PFSK-1 (cell line): ENCODE measurements at regions not wholly inside any gene's neighbourhood (a gene's known extent, or its start where the extent isn't known, plus 50 kb on each side); places are given as distances from the start of the nearest gene placed in this dataset.
A peak's percentile ranks its signal among the peaks of the same experiment; 100 is the strongest.

Source experiments
- FOXP2 ChIP-seq: optimal IDR thresholded peaks from 2 replicates; pipeline ENCODE3; 2011; ENCODE audit warnings: borderline replicate concordance, control low read depth, inconsistent platforms; ENCODE audit not compliant: insufficient read depth; ENCODE audit errors: extremely low read length, extremely low read depth
- POLR2AphosphoS5 ChIP-seq: IDR thresholded peaks from 2 replicates; pipeline ENCODE4 v1.6.1; 2012; ENCODE audit warnings: low read depth, mild to moderate bottlenecking, control low read depth, low read length, moderate library complexity
- REST ChIP-seq, 2 experiments: IDR thresholded peaks; 2 replicates each; pipeline versions ENCODE4 v1.6.1 to v1.8.0; 2011 to 2012; ENCODE audit warnings: low read depth in 2 of 2, low read length in 2 of 2, control low read depth in 1 of 2, inconsistent platforms in 1 of 2, mild to moderate bottlenecking in 1 of 2, moderate library complexity in 1 of 2; ENCODE audit not compliant: insufficient read depth in 1 of 2
- SIN3A ChIP-seq: IDR thresholded peaks from 2 replicates; pipeline ENCODE4 v1.6.1; 2012; ENCODE audit warnings: mild to moderate bottlenecking, low read length, moderate library complexity, borderline replicate concordance; ENCODE audit not compliant: insufficient read depth
- TAF1 ChIP-seq: IDR thresholded peaks from 2 replicates; pipeline ENCODE4 v1.6.1; 2012; ENCODE audit warnings: low read length, control low read depth, borderline replicate concordance; ENCODE audit not compliant: insufficient read depth

DNA sequence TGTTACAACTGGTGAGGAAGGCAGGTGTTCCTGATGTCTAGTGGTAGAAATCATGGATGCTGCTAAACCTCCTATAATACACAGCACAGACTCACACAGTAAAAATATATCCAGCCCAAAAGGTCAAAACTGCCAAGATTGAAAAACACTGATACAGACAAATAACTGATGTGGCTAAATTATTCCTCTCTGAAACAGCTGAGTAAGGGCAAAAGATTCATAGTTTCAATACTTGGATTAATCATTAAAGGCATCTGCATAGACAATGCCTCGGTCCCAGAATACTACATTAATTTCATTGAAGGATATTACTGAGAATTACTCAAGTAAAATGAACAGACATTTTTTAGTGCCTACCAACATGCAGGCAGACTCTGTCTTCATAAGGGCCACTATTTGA is 180.7 kb upstream of the CRIM1 start:
- TF ChIP-seq FOXP2, result no peak
- no peak for TF ChIP-seq TAF1
- no peak for TF ChIP-seq POLR2AphosphoS5
- TF ChIP-seq REST (IDR thresholded peaks at IDR 0.05; ENCODE audit: insufficient read depth in 1 of 2, low read depth in 2 of 2, low read length in 2 of 2), result no peak
- TF ChIP-seq SIN3A, result no peak

DNA sequence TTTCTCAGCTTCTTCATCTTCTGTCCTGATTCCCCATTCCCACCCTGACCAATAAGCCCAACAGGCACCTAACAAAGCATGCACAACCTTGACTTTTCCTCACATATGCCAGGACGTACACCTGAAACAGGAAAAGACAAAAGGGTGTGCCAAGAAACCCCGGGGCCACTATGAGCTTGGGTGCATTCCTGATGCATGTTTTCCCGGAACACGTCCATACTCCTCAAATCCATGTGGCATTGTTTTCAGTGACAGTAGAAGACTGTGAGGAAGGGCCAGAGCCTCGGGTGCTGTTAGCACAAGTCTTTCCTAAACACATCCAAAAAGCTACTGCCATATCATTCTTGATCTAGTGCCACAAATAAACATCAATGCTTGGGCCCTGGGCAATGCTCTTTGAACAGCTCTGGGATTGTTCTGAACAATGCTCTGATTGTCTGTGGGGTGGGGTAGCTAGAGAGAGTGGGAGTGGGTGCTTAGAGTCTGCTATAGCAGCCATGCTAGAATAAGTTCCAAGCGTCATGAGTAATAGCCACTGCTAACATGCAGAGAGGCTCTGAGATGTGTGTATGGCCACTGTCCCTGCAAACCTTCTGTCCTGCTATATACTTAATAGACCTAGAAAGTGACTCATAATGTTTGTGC is 181.7 kb upstream of the CRIM1 start:
- no peak for TF ChIP-seq SIN3A
- TF ChIP-seq FOXP2, result no peak
- no peak for TF ChIP-seq TAF1

DNA sequence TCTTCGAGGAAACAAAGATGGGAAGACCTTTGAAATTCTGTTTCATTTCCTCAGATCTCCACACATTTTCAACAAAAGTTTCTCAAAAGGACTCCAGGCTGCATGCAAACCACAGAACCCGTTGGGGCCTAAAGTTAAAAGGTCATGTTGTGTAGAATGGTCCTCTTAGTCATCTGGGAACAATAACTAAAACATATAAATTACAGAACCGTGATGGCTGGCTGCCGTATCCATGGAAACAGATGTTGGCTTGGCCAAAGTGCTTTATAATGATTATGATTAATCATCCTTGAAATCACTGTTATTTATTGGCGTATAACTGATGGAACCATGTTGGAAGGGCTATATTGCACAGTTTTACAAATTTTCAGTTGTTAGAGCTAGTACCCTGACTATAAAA is 182.8 kb upstream of the CRIM1 start:
- TF ChIP-seq REST (IDR thresholded peaks at IDR 0.05; ENCODE audit: insufficient read depth in 1 of 2, low read depth in 2 of 2, low read length in 2 of 2) (no peak), SIN3A (no peak), TAF1 (no peak), FOXP2 (no peak), POLR2AphosphoS5 (no peak)

DNA sequence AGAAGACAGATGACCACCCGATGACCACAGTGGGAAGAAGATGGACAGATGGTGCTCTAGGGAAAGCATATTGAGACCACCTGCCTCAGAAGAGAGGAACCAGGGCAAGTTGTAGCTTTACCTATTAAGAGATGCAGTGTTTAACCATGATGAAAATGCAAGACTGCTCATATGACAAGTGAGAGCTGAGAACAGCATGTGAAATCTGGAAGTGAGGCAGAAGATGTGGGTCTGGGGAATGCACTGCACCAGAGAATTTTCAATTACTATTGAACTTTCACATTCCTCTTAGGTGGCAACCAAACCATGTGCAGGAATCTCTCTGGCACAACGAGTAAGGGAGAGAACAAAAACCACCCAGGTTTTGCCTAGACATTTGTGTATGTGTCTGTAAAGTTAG is 184.8 kb upstream of the CRIM1 start:
- TF ChIP-seq POLR2AphosphoS5 (no peak), TAF1 (no peak), SIN3A (no peak), FOXP2 (no peak), REST (IDR thresholded peaks at IDR 0.05; ENCODE audit: insufficient read depth in 1 of 2, low read depth in 2 of 2, low read length in 2 of 2) (no peak)

DNA sequence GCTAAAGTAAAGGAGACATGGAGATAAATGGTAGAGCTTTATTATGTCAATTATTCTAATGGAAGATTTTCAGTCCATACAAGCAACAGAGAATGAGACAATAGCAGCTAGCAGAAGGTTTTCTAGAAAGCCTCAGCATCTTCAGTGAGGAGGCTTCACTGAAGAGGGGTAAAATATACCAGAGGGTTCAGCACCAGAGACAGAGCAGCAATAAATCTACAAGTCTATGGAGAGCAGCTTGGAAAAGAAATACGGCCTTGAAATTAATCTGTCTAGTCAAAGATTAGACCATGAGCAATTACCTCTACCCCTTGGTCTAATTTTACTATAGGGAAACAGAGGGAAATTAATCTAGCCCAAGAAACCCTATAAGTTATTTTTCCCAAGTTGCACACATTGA is 185.7 kb upstream of the CRIM1 start:
- TF ChIP-seq REST (IDR thresholded peaks at IDR 0.05; ENCODE audit: insufficient read depth in 1 of 2, low read depth in 2 of 2, low read length in 2 of 2), result peak in 1 of 2 experiments; percentile 76; a peak in 2 of 4 replicates
- no peak for TF ChIP-seq POLR2AphosphoS5
